Suprapubic skin (tissue), 4 donors: ENCODE measurements at regions not wholly inside any gene's neighbourhood (a gene's known extent, or its start where the extent isn't known, plus 50 kb on each side); places are given as distances from the start of the nearest gene placed in this dataset.

Experiments used
- EP300 ChIP-seq: sonication (generic); formaldehyde crosslinking; IDR thresholded peaks from one replicate; pipeline ENCODE4 v1.6.1; 2017; ENCODE audit warnings: antibody characterized with exemption
- POLR2A ChIP-seq, 2 donors: fragments of 450-650 bp; IDR thresholded peaks; one replicate each; pipeline ENCODE4 v1.6.1; 2017; ENCODE audit warnings: antibody characterized with exemption in 2 of 2, mild to moderate bottlenecking in 2 of 2, moderate library complexity in 2 of 2
- POLR2AphosphoS5 ChIP-seq, 3 donors: sonication (generic); formaldehyde crosslinking; IDR thresholded peaks; one replicate each; pipeline ENCODE4 v1.6.1; 2017; ENCODE audit warnings: antibody characterized with exemption in 3 of 3
- TF ChIP-seq, protein P1 (sequence below), 2 donors: fragments of 200-600 bp in 1 of 2; fragments of 450-650 bp in 1 of 2; sonication (generic) in 1 of 2; IDR thresholded peaks; one replicate each; pipeline ENCODE4 v1.5.1; 2016 to 2019; ENCODE audit warnings: antibody characterized with exemption in 2 of 2, mild to moderate bottlenecking in 1 of 2, moderate library complexity in 1 of 2

DNA sequence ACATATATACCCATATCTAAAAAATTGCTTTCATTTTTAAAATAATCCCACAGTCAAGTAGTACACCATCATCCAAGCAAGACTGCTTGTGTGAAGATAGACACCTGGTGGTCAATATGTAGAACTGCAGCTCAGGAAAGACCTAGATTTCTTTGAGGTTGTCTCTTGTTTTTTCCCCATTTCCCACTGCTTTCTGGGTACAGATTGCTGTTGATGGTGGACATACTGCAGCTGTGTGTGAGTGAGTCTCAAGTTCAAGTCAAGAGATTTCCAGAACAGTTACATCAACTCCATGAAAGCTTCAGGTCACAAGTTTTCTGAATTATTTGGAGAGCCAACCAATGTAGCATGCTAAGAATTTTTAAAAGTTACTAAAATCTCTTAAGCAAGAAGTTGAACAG, 306.4 kb downstream of the DUSP10 start:
- TF ChIP-seq, protein P1, sequence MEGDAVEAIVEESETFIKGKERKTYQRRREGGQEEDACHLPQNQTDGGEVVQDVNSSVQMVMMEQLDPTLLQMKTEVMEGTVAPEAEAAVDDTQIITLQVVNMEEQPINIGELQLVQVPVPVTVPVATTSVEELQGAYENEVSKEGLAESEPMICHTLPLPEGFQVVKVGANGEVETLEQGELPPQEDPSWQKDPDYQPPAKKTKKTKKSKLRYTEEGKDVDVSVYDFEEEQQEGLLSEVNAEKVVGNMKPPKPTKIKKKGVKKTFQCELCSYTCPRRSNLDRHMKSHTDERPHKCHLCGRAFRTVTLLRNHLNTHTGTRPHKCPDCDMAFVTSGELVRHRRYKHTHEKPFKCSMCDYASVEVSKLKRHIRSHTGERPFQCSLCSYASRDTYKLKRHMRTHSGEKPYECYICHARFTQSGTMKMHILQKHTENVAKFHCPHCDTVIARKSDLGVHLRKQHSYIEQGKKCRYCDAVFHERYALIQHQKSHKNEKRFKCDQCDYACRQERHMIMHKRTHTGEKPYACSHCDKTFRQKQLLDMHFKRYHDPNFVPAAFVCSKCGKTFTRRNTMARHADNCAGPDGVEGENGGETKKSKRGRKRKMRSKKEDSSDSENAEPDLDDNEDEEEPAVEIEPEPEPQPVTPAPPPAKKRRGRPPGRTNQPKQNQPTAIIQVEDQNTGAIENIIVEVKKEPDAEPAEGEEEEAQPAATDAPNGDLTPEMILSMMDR (IDR thresholded peaks at IDR 0.05): peak; percentile 88 to 92
- TF ChIP-seq POLR2AphosphoS5 (IDR thresholded peaks at IDR 0.05) (no peak), POLR2A (IDR thresholded peaks at IDR 0.05) (no peak), EP300 (no peak)
